ENCODE measurements at regions not wholly inside any gene's neighbourhood (a gene's known extent, or its start where the extent isn't known, plus 50 kb on each side); places are given as distances from the start of the nearest gene placed in this dataset.

DNA sequence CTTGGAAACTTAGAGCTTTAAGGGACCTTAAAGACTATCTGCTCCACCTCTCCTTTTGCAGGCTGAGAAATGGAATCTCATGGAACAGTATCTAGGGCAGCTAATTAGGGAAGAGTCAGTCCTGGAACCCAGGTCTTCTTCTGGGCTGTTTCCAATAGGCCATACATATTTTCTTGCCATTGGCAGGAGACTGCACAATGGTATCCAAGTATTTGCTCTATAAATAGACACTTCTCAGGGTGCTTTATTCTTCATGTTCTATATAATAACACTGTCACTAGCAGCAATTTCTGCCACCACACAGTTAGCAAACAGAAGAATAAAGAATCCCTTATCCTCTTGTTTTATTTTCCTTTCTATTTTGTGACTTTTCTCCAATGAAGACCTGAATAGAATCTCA is 291.7 kb downstream of the C4orf33 start:
- TF ChIP-seq CTCF (IDR thresholded peaks at IDR 0.05; ENCODE audit: low read depth, low read length) (no peak), POLR2A (IDR thresholded peaks at IDR 0.05; ENCODE audit: extremely low read depth, insufficient read length) (no peak)
